HepG2 (cell line): ENCODE measurements at regions not wholly inside any gene's neighbourhood (a gene's known extent, or its start where the extent isn't known, plus 50 kb on each side); places are given as distances from the start of the nearest gene placed in this dataset.

ENCODE experiments used
- ATAC-seq: fragments of 200-7000 bp; cut with Tn5 transposase; 3 replicates; pipeline ENCODE4 v1.9.1; 2020; ENCODE audit warnings: mild to moderate bottlenecking, moderate library complexity
- BruUV-seq: library from RNA; stranded (reverse); fragments of 400-500 nt; replicated peaks from 2 replicates; lab custom pipeline; 2021; lab: Mats Ljungman, UMichigan
- CTCF ChIA-PET: fragments of 300-600 bp; formaldehyde crosslinking; extraction: SDS; loops from one replicate; lab custom pipeline; 2021; ENCODE audit warnings: low total read pairs, inconsistent platforms, low intra/inter-chr PET ratio; lab: Yijun Ruan, JAX
- POLR2A ChIA-PET: fragments of 350-600 bp; sonication (Branson Sonifier 250); formaldehyde crosslinking; loops from one replicate; lab custom pipeline; 2020; ENCODE audit warnings: antibody characterized with exemption, inconsistent platforms; lab: Yijun Ruan, JAX
- DNase-seq: peaks from one replicate; pipeline ENCODE4 v3.0.0-alpha.2; 2015; ENCODE audit warnings: low spot score
- FAIRE-seq: peaks from 3 replicates; lab custom pipeline; 2011; peaks lifted over from hg19 to GRCh38; lab: Jason Lieb, UNC
- H2AFZ ChIP-seq: one replicate; pipeline ENCODE4 v1.6.1; 2011; ENCODE audit warnings: low read length, inconsistent platforms
- H3K27ac ChIP-seq: fragments of 300-600 bp; 3 replicates; pipeline ENCODE4 v1.8.0; 2011; ENCODE audit warnings: mixed run types, mild to moderate bottlenecking, mixed read lengths, low read length, inconsistent platforms; ENCODE audit not compliant: insufficient read depth; ENCODE audit errors: extremely low read length
- H3K27me3 ChIP-seq, 2 experiments: fragments of 200-600 bp in 1 of 2; 2 replicates in 1 of 2; 3 replicates in 1 of 2; pipeline versions ENCODE4 v1.6.0 to v1.8.0; 2011; ENCODE audit warnings: low read length in 2 of 2, mild to moderate bottlenecking in 2 of 2, moderate library complexity in 2 of 2, inconsistent platforms in 1 of 2; ENCODE audit not compliant: insufficient read depth in 2 of 2, control insufficient read depth in 1 of 2
- H3K36me3 ChIP-seq, 2 experiments: fragments of 200-600 bp in 1 of 2; replicated peaks in 1 of 2; 2 replicates in 1 of 2; 3 replicates in 1 of 2; pipeline versions ENCODE4 v1.5.1 to v1.8.0; 2011; ENCODE audit warnings: low read length in 2 of 2, inconsistent platforms in 1 of 2; ENCODE audit not compliant: insufficient read depth in 2 of 2, control insufficient read depth in 1 of 2
- H3K4me1 ChIP-seq: 2 replicates; pipeline ENCODE4 v1.5.1; 2012; ENCODE audit warnings: low read length, inconsistent platforms; ENCODE audit not compliant: insufficient read depth
- H3K4me2 ChIP-seq: 2 replicates; pipeline ENCODE4 v1.6.0; 2011; ENCODE audit warnings: low read depth, low read length, inconsistent platforms
- H3K4me3 ChIP-seq, 3 experiments: fragments of 200-600 bp in 1 of 3; sonication (generic), shearing (Covaris generic) in 1 of 3; replicated peaks in 1 of 3; 2 replicates each; pipeline ENCODE4 v1.5.1; 2011 to 2016; ENCODE audit warnings: low read length in 3 of 3, inconsistent platforms in 2 of 3, low read depth in 2 of 3, mild to moderate bottlenecking in 2 of 3, control low read depth in 1 of 3, mixed read lengths in 1 of 3; ENCODE audit not compliant: insufficient read depth in 1 of 3
- H3K79me2 ChIP-seq: one replicate; pipeline ENCODE4 v1.6.1; 2011; ENCODE audit warnings: low read length, inconsistent platforms; ENCODE audit not compliant: insufficient read depth
- H3K9ac ChIP-seq: 2 replicates; pipeline ENCODE4 v1.6.0; 2011; ENCODE audit warnings: mild to moderate bottlenecking, low read depth, low read length, inconsistent platforms; ENCODE audit not compliant: insufficient read depth
- H3K9me3 ChIP-seq: 2 replicates; pipeline ENCODE4 v1.5.1; 2012; ENCODE audit warnings: mild to moderate bottlenecking, low read length
- H4K20me1 ChIP-seq: 2 replicates; pipeline ENCODE4 v1.6.0; 2011; ENCODE audit warnings: inconsistent platforms, mild to moderate bottlenecking, low read length, moderate library complexity; ENCODE audit not compliant: insufficient read depth
- BHLHE40 ChIP-seq: IDR thresholded peaks from 2 replicates; pipeline ENCODE4 v1.6.1; 2011; ENCODE audit warnings: low read length, improper control_type of control experiment
- BRCA1 ChIP-seq: sonication (generic); formaldehyde crosslinking; IDR thresholded peaks from 2 replicates; pipeline ENCODE4 v1.4.0; 2020; ENCODE audit warnings: missing genetic modification reagents
- PRPF4 ChIP-seq: fragments of 200-400 bp; formaldehyde crosslinking; IDR thresholded peaks from 2 replicates; pipeline ENCODE4 v1.6.1; 2016; ENCODE audit warnings: low read length, low read depth; ENCODE audit not compliant: poor library complexity, severe bottlenecking
- TRIM22 ChIP-seq: fragments of 450-650 bp; IDR thresholded peaks from 2 replicates; pipeline ENCODE4 v1.6.1; 2017
- ZBTB43 ChIP-seq: sonication (generic); formaldehyde crosslinking; conservative IDR thresholded peaks from 2 replicates; pipeline ENCODE4 v1.4.0; 2020; ENCODE audit warnings: missing genetic modification reagents
- ZNF362 ChIP-seq: sonication (generic); formaldehyde crosslinking; IDR thresholded peaks from 2 replicates; pipeline ENCODE4 v1.4.0; 2020; ENCODE audit warnings: missing genetic modification reagents, mild to moderate bottlenecking, borderline replicate concordance
- ZNF468 ChIP-seq: sonication (generic); formaldehyde crosslinking; IDR thresholded peaks from 2 replicates; pipeline ENCODE4 v1.8.0; 2022; ENCODE audit warnings: mild to moderate bottlenecking, moderate library complexity, missing genetic modification reagents
- ZNF543 ChIP-seq: sonication (generic); formaldehyde crosslinking; IDR thresholded peaks from 2 replicates; pipeline ENCODE4 v1.4.0; 2020; ENCODE audit warnings: mild to moderate bottlenecking, missing genetic modification reagents
- ZNF746 ChIP-seq: sonication (generic); formaldehyde crosslinking; IDR thresholded peaks from 2 replicates; pipeline ENCODE4 v1.8.0; 2022; ENCODE audit warnings: mild to moderate bottlenecking, missing genetic modification reagents
- WGBS: methylation state at CpG from one replicate; pipeline ENCODE4 v1.1.6; 2017; ENCODE audit warnings: low lambda C conversion rate; 5-methylcytosine and 5-hydroxymethylcytosine counted together
- in situ Hi-C: cut with HindIII; loops from 2 replicates; pipeline ENCODE4 v1.10.0; 2017; ENCODE audit warnings: low pct_unique_long_range_greater_than_20kb; ENCODE audit not compliant: extremely low pct_ligation_motif_present
- intact Hi-C: fragments of 100-400 bp; cut with micrococcal nuclease; formaldehyde crosslinking; loops from one replicate; pipeline ENCODE4 v1.10.0; 2022; ENCODE audit not compliant: unreplicated experiment

GRCh38 chr2:138078153-138078552 is 113.9 kb downstream of the HNMT start:
- ATAC-seq = no peak
- H3K27ac ChIP-seq = no peak overlapping the region
- no peak overlapping the region for H3K4me2 ChIP-seq
- 93% methylated on average over 3 of the region's 3 CpGs for WGBS
- DNase-seq = no peak
- no peak overlapping the region for H3K9ac ChIP-seq
- intact Hi-C loops = no loop called here
- BruUV-seq = no TSS peak
- no peaks in the 10 kb centered on the region for H3K9me3 ChIP-seq
- FAIRE-seq = no peak
- no peaks in the 10 kb centered on the region for H3K79me2 ChIP-seq
- peaks cover 20% of the 10 kb centered on the region for H3K4me1 ChIP-seq
- H3K4me3 ChIP-seq = no peak overlapping the region
- in situ Hi-C loops = no loop called here
- H2AFZ ChIP-seq = no peak overlapping the region
- POLR2A ChIA-PET = no interaction called here
- CTCF ChIA-PET = no interaction called here
- H3K36me3 ChIP-seq = no peaks in the 10 kb centered on the region
- no peak for TF ChIP-seq ZNF362 (CRISPR knock-in tag)
- TF ChIP-seq ZNF468 (CRISPR knock-in tag) = no peak
- TF ChIP-seq ZBTB43 (CRISPR knock-in tag) = no peak
- no peak for TF ChIP-seq TRIM22
- TF ChIP-seq BRCA1 (CRISPR knock-in tag) = no peak
- no peak for TF ChIP-seq ZNF543 (CRISPR knock-in tag)
- TF ChIP-seq PRPF4 = no peak
- TF ChIP-seq BHLHE40 = no peak
- TF ChIP-seq ZNF746 (CRISPR knock-in tag) = no peak
- no peaks in the 10 kb centered on the region for H4K20me1 ChIP-seq
- H3K27me3 ChIP-seq = no peaks in the 10 kb centered on the region
